Smooth muscle cell (in vitro differentiated cells): ENCODE measurements at regions not wholly inside any gene's neighbourhood (a gene's known extent, or its start where the extent isn't known, plus 50 kb on each side); places are given as distances from the start of the nearest gene placed in this dataset.

Experiments used
- DNase-seq: peaks from one replicate; lab custom pipeline; 2025; ENCODE audit not compliant: unreplicated experiment; lab: John Stamatoyannopoulos, UW
- H2AFZ ChIP-seq: fragments of 200-600 bp; sonication (generic); 2 replicates; pipeline ENCODE4 v1.6.0; 2016; ENCODE audit warnings: antibody characterized with exemption, low read depth, mild to moderate bottlenecking
- H3F3A ChIP-seq: fragments of 200-600 bp; sonication (generic); 2 replicates; pipeline ENCODE4 v1.6.0; 2017; ENCODE audit warnings: antibody characterized with exemption, low read depth
- H3K27ac ChIP-seq: fragments of 200-600 bp; sonication (generic); 2 replicates; pipeline ENCODE4 v1.5.1; 2016; ENCODE audit warnings: low read depth, mild to moderate bottlenecking
- H3K27me3 ChIP-seq: fragments of 200-600 bp; sonication (generic); 2 replicates; pipeline ENCODE4 v1.6.1; 2016; ENCODE audit warnings: low read depth, mild to moderate bottlenecking
- H3K36me3 ChIP-seq: fragments of 200-600 bp; sonication (generic); 2 replicates; pipeline ENCODE4 v1.5.1; 2016; ENCODE audit warnings: low read depth
- H3K4me1 ChIP-seq: fragments of 200-600 bp; sonication (generic); 2 replicates; pipeline ENCODE4 v1.5.1; 2016; ENCODE audit warnings: low read depth
- H3K4me2 ChIP-seq: fragments of 200-600 bp; sonication (generic); 2 replicates; pipeline ENCODE4 v1.6.0; 2016; ENCODE audit warnings: mild to moderate bottlenecking
- H3K4me3 ChIP-seq: fragments of 200-600 bp; sonication (generic); 2 replicates; pipeline ENCODE4 v1.5.1; 2016; ENCODE audit warnings: mild to moderate bottlenecking
- H3K79me2 ChIP-seq: fragments of 200-600 bp; sonication (generic); 2 replicates; pipeline ENCODE4 v1.6.0; 2016; ENCODE audit warnings: low read depth, mild to moderate bottlenecking
- H3K9ac ChIP-seq: fragments of 200-600 bp; sonication (generic); 2 replicates; pipeline ENCODE4 v1.6.0; 2016; ENCODE audit warnings: low read depth
- H3K9me3 ChIP-seq: fragments of 200-600 bp; sonication (generic); replicated peaks from 2 replicates; pipeline ENCODE4 v1.5.1; 2016; ENCODE audit warnings: low read depth
- H4K20me1 ChIP-seq: fragments of 200-600 bp; sonication (generic); 2 replicates; pipeline ENCODE4 v1.6.0; 2016; ENCODE audit warnings: low read depth
- WGBS: methylation state at CpG from one replicate; pipeline ENCODE4 v1.1.7; 2016; ENCODE audit warnings: low lambda C conversion rate; 5-methylcytosine and 5-hydroxymethylcytosine counted together
- TF ChIP-seq, protein P1 (sequence below): fragments of 200-600 bp; sonication (generic); IDR thresholded peaks from 2 replicates; pipeline ENCODE4 v1.5.1; 2017; ENCODE audit warnings: borderline replicate concordance, mild to moderate bottlenecking, antibody characterized with exemption; ENCODE audit not compliant: insufficient read depth, poor library complexity, severe bottlenecking

DNA sequence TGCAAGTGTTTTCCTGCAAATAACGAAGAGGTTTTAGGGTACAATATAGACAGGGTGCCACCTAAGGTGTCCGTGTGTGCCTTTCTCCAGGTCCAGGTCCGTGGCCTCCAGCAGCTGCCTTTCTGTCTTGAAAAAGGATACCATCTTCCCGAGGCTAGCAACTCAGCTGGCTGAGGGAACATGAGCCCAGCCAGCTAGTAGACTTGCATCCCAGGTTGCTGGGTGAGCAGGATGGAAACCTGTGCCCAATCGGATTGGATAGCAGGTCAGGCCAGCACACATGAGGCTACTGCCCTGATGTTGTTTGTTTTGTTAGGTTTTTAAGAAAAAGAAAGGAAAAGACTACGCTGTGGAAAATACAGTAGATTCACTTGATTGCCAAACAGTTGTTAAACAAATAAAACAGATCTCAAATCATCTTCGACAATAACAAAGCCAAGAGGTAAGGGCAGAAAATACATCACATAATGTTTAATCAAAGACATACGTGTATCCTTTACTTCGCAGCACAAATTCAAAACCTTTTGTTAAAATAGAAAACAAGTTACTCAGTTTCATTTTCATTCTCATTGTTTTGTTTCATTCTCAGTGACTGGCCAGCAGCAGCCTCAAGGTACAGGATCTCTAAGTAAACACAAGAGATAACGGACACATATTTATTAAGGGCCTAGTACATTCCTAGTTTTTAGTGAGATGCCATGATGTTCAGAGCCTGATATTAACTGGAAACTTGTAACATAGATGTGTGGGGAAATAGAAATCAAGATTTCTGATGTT is 661.2 kb upstream of the NR2F2 start:
- no peaks in the 10 kb centered on the region for H3K79me2 ChIP-seq
- no peak overlapping the region for H3K4me2 ChIP-seq
- H3K9me3 ChIP-seq, result no peaks in the 10 kb centered on the region
- DNase-seq, result no peak
- no peaks in the 10 kb centered on the region for H3F3A ChIP-seq
- H2AFZ ChIP-seq, result no peak overlapping the region
- peaks cover 8% of the 10 kb centered on the region for H3K27me3 ChIP-seq
- H3K9ac ChIP-seq, result no peak overlapping the region
- H3K36me3 ChIP-seq, result no peaks in the 10 kb centered on the region
- TF ChIP-seq, protein P1, sequence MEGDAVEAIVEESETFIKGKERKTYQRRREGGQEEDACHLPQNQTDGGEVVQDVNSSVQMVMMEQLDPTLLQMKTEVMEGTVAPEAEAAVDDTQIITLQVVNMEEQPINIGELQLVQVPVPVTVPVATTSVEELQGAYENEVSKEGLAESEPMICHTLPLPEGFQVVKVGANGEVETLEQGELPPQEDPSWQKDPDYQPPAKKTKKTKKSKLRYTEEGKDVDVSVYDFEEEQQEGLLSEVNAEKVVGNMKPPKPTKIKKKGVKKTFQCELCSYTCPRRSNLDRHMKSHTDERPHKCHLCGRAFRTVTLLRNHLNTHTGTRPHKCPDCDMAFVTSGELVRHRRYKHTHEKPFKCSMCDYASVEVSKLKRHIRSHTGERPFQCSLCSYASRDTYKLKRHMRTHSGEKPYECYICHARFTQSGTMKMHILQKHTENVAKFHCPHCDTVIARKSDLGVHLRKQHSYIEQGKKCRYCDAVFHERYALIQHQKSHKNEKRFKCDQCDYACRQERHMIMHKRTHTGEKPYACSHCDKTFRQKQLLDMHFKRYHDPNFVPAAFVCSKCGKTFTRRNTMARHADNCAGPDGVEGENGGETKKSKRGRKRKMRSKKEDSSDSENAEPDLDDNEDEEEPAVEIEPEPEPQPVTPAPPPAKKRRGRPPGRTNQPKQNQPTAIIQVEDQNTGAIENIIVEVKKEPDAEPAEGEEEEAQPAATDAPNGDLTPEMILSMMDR, result no peak
- no peaks in the 10 kb centered on the region for H3K4me1 ChIP-seq
- no peak overlapping the region for H3K27ac ChIP-seq
- no peaks in the 10 kb centered on the region for H4K20me1 ChIP-seq
- 91% methylated on average over 10 of the region's 10 CpGs for WGBS
- H3K4me3 ChIP-seq, result no peak overlapping the region

DNA sequence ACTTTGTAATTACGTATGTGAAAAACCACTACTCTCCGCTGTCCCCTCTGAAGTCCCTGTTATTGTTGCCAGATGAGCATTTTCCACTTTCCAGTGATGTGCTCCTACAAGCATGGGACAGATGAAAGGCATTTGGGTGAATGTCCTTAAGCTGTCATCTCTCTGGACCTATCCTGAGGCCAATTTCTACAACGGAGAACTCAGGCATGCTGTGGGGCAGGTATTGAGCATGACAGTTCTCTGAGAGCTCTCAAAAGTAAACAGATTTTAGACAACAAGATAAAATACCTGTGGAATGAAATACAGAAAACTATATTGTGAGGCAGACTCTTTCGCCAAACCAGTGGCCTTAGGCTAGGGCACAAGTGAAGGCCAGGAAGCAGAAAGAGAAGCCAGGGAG is 656.5 kb upstream of the NR2F2 start:
- no peak overlapping the region for H3K27ac ChIP-seq
- H3K4me3 ChIP-seq, result no peak overlapping the region
- H3F3A ChIP-seq, result no peaks in the 10 kb centered on the region
- no peak overlapping the region for H2AFZ ChIP-seq
- no peak overlapping the region for H3K9ac ChIP-seq
- H4K20me1 ChIP-seq, result no peaks in the 10 kb centered on the region
- no peak overlapping the region for H3K4me2 ChIP-seq
- H3K79me2 ChIP-seq, result no peaks in the 10 kb centered on the region
- H3K4me1 ChIP-seq, result no peaks in the 10 kb centered on the region
- 78% methylated on average over 4 of the region's 4 CpGs for WGBS
- no peaks in the 10 kb centered on the region for H3K9me3 ChIP-seq
- no peaks in the 10 kb centered on the region for H3K27me3 ChIP-seq
- H3K36me3 ChIP-seq, result no peaks in the 10 kb centered on the region
- no peak for DNase-seq
- TF ChIP-seq, protein P1, result no peak

DNA sequence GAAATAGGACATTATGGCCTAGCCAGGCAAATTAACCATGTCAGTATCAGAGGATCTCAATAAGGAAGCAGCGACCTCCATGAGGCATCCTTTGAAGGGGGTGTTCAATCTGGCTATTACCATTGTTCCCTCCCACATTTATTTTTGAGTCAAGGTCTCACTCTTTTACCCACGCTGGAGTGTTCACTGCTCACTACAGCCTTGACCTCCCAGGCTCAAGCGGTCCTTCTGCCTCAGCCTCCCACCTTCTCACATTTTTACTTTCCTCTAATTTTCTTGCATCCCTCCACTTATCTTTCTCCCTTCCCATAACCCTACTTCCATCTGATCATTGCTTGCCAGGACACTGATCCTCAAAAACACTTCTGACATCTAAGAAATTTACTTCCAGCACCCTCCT is 654.0 kb upstream of the NR2F2 start:
- no peak overlapping the region for H3K27ac ChIP-seq
- TF ChIP-seq, protein P1, result no peak
- no peaks in the 10 kb centered on the region for H3K36me3 ChIP-seq
- no peak overlapping the region for H3K4me3 ChIP-seq
- no peaks in the 10 kb centered on the region for H3K9me3 ChIP-seq
- H3F3A ChIP-seq, result no peaks in the 10 kb centered on the region
- no peak overlapping the region for H3K9ac ChIP-seq
- no peaks in the 10 kb centered on the region for H3K27me3 ChIP-seq
- no peak for DNase-seq
- no peaks in the 10 kb centered on the region for H3K4me1 ChIP-seq
- H4K20me1 ChIP-seq, result no peaks in the 10 kb centered on the region
- no peak overlapping the region for H2AFZ ChIP-seq
- H3K79me2 ChIP-seq, result no peaks in the 10 kb centered on the region
- H3K4me2 ChIP-seq, result no peak overlapping the region
- WGBS, result 92% methylated on average over 3 of the region's 3 CpGs
